ENCODE measurements at regions not wholly inside any gene's neighbourhood (a gene's known extent, or its start where the extent isn't known, plus 50 kb on each side); places are given as distances from the start of the nearest gene placed in this dataset.
A peak's percentile ranks its signal among the peaks of the same experiment; 100 is the strongest.

GRCh38 chr10:106284802-106285587 is 879.5 kb downstream of the SORCS1 start:
- Histone ChIP-seq H3K27me3 (no peaks in the 10 kb centered on the region), H3K9me3 (ENCODE audit: low read depth) (no peaks in the 10 kb centered on the region), H3K79me2 (no peaks in the 10 kb centered on the region), H3K27ac (no peak overlapping the region), H3K9me2 (replicated peaks; ENCODE audit: insufficient read depth) (no peaks in the 10 kb centered on the region), H4K20me1 (ENCODE audit: insufficient read depth, poor library complexity, severe bottlenecking) (no peaks in the 10 kb centered on the region), H3K4me1 (ENCODE audit: insufficient read depth) (no peaks in the 10 kb centered on the region), H2AFZ (no peak overlapping the region), H3K4me2 (no peak overlapping the region), H3K36me3 (replicated peaks; ENCODE audit: insufficient read depth, low read depth) (no peaks in the 10 kb centered on the region), H3K4me3 (no peak overlapping the region)
- WGBS (ENCODE audit: low lambda C conversion rate, missing lambda C conversion rate): 72% methylated on average over 4 of the region's 4 CpGs
- DNase-seq (ENCODE audit: low spot score): no peak
- no peak for TF ChIP-seq EZH2phosphoT487 (IDR thresholded peaks at IDR 0.05; ENCODE audit: low read depth, severe bottlenecking, unreplicated experiment)
- TF ChIP-seq, protein P1, sequence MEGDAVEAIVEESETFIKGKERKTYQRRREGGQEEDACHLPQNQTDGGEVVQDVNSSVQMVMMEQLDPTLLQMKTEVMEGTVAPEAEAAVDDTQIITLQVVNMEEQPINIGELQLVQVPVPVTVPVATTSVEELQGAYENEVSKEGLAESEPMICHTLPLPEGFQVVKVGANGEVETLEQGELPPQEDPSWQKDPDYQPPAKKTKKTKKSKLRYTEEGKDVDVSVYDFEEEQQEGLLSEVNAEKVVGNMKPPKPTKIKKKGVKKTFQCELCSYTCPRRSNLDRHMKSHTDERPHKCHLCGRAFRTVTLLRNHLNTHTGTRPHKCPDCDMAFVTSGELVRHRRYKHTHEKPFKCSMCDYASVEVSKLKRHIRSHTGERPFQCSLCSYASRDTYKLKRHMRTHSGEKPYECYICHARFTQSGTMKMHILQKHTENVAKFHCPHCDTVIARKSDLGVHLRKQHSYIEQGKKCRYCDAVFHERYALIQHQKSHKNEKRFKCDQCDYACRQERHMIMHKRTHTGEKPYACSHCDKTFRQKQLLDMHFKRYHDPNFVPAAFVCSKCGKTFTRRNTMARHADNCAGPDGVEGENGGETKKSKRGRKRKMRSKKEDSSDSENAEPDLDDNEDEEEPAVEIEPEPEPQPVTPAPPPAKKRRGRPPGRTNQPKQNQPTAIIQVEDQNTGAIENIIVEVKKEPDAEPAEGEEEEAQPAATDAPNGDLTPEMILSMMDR (IDR thresholded peaks at IDR 0.05; ENCODE audit: poor library complexity): no peak

DNA sequence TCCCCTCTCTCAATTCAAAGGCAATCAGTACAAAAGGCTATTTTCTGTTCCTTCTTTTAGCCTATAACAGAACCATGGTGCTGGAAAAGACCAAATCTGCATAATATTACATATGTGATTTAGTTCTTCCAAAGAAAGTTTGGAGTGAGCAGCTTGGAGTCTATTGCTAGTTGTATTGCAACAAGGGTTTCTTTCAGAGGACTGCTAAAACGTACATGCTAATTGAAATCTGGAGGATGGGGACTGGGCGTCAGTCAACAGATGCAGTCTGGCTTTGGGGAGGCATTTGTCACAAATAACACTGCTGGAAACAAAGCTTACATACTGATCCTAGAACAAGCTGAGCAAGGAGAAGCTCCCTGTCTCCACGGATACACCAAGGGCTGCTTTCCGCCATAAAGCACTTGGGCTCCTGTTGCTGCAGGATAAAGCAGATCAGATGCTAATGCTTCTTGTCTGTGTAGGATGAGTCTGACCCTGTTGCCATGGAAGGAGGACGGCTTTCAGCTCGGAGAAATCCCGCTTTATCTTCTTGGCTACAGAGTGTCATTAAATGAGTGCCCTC is 883.5 kb downstream of the SORCS1 start:
- no peak overlapping the region for H2AFZ ChIP-seq
- no peak overlapping the region for H3K4me3 ChIP-seq
- H3K4me1 ChIP-seq (ENCODE audit: insufficient read depth): no peaks in the 10 kb centered on the region
- H3K4me2 ChIP-seq: no peak overlapping the region
- no peaks in the 10 kb centered on the region for H3K27me3 ChIP-seq
- no peaks in the 10 kb centered on the region for H4K20me1 ChIP-seq (ENCODE audit: insufficient read depth, poor library complexity, severe bottlenecking)
- no peaks in the 10 kb centered on the region for H3K9me3 ChIP-seq (ENCODE audit: low read depth)
- DNase-seq (ENCODE audit: low spot score): no peak
- H3K79me2 ChIP-seq: no peaks in the 10 kb centered on the region
- 55% methylated on average over 7 of the region's 7 CpGs for WGBS (ENCODE audit: low lambda C conversion rate, missing lambda C conversion rate)
- no peaks in the 10 kb centered on the region for H3K36me3 ChIP-seq (replicated peaks; ENCODE audit: insufficient read depth, low read depth)
- no peak overlapping the region for H3K27ac ChIP-seq
- no peaks in the 10 kb centered on the region for H3K9me2 ChIP-seq (replicated peaks; ENCODE audit: insufficient read depth)
- TF ChIP-seq, protein P1 (IDR thresholded peaks at IDR 0.05; ENCODE audit: poor library complexity): no peak
- TF ChIP-seq EZH2phosphoT487 (IDR thresholded peaks at IDR 0.05; ENCODE audit: low read depth, severe bottlenecking, unreplicated experiment) (no peak), EZH2 (IDR thresholded peaks at IDR 0.05; ENCODE audit: borderline replicate concordance) (no peak)

DNA sequence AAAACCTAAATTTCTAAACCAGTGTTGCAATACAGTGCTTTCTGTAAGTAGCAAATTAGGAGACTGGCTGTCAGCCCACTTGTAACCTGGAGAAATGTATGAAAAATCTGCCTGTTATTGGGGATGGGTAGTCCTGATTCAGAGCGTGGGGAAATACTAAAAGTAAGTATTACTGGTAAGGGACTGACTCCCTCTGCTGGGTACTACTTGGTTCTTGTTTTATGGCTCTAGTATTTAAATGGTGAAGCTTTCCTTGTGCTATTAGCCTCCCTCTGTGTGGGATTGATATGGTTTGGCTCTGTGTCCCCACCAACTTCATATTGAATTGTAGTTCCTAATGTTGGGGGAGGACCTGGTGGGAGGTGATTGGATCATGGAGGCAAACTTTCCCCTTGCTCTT is 886.1 kb downstream of the SORCS1 start:
- TF ChIP-seq, protein P1 (IDR thresholded peaks at IDR 0.05; ENCODE audit: poor library complexity): peak; percentile 27
- TF ChIP-seq EZH2phosphoT487 (IDR thresholded peaks at IDR 0.05; ENCODE audit: low read depth, severe bottlenecking, unreplicated experiment): no peak
- Histone ChIP-seq H3K4me2 (no peak overlapping the region), H3K36me3 (replicated peaks; ENCODE audit: insufficient read depth, low read depth) (no peaks in the 10 kb centered on the region), H3K27me3 (no peaks in the 10 kb centered on the region), H3K27ac (no peak overlapping the region), H3K4me3 (no peak overlapping the region), H3K9me2 (replicated peaks; ENCODE audit: insufficient read depth) (no peaks in the 10 kb centered on the region), H2AFZ (no peak overlapping the region), H3K9me3 (ENCODE audit: low read depth) (no peaks in the 10 kb centered on the region), H3K79me2 (no peaks in the 10 kb centered on the region), H4K20me1 (ENCODE audit: insufficient read depth, poor library complexity, severe bottlenecking) (no peaks in the 10 kb centered on the region), H3K4me1 (ENCODE audit: insufficient read depth) (no peaks in the 10 kb centered on the region)
- WGBS (ENCODE audit: low lambda C conversion rate, missing lambda C conversion rate): 27% methylated on average over 1 of the region's 1 CpG
- peak; percentile 11 for DNase-seq (ENCODE audit: low spot score)
